HG02678 (cell line): ENCODE measurements at regions not wholly inside any gene's neighbourhood (a gene's known extent, or its start where the extent isn't known, plus 50 kb on each side); places are given as distances from the start of the nearest gene placed in this dataset.

Experiments
- ATAC-seq: cut with Tn5 transposase; IDR thresholded peaks from one replicate; pipeline ENCODE4 v1.9.1; 2021; ENCODE audit warnings: mild to moderate bottlenecking, moderate library complexity; ENCODE audit not compliant: unreplicated experiment

DNA sequence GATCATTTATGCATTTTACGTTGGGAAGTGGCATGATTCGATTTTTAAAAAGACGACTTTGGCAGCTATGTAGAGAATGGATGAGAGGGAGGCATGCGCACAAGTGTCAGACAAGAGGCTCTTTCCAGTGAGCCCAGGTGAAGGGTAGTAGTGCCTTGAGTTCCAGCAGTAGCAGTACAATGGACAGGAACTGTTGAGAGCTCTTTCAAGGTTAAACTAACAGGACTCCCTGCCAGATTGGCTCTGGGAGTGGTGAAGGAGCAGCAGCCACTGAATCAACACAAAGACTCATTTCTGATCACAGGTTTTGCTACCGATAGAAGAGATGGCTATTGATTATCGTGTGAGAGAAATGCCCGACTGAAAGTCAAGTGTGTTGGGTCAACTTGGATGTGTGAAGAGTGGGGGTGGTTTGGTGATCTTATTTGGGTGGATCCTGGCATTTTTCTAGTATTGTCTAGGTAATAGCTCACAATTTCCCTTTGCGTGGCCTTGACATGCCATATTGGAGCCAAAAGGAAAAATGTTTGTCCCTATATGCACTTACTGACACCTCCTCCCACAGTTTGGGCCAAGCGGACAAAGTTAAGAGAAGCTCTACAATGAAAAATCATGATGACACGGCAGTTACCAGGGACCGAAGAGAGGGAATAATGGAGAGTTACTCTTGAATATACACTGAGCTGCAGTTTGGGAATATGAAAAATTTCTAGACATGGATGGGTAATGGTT is 81.6 kb upstream of the MDFIC2 start:
- ATAC-seq: no peak

DNA sequence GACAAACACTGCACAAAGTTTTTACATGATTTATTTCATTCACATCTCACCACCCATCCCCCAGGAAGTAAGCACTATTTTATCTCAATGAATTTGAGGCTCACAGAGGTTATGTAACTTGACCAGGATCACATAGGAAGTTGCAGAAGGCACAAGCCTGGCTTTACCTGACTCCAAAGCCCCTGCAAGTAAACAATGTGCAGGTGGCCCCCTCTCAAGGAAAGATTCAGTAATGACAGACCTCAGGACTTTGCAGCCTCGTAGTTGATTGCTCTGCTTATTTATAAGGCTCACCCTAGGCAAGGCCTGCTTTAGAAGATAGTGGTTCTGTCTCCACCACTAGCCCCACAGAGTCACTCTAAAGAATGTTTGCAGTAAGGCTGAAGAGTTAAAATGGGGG is 79.8 kb upstream of the MDFIC2 start:
- no peak for ATAC-seq

GRCh38 chr3:70387889-70388288 is 75.5 kb upstream of the MDFIC2 start:
- no peak for ATAC-seq

DNA sequence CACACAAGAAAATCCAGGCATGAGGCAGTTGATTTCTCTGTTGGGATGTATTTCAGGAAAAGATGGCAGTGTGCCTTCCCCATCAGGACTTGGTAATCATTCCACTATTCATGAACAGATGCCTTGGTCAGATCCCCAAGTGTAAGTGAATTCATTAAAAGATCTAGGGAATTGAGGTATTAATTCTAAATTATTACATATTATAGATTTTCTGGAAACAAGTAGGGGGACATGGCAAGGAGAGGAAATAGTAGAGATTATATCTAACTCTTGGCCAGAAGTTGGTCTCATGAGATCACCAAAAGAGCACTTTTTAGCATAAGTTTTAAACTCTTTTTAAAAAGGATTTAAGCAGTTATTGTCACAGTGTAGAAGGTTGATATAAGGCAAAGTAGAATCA is 74.4 kb upstream of the MDFIC2 start:
- ATAC-seq: no peak

DNA sequence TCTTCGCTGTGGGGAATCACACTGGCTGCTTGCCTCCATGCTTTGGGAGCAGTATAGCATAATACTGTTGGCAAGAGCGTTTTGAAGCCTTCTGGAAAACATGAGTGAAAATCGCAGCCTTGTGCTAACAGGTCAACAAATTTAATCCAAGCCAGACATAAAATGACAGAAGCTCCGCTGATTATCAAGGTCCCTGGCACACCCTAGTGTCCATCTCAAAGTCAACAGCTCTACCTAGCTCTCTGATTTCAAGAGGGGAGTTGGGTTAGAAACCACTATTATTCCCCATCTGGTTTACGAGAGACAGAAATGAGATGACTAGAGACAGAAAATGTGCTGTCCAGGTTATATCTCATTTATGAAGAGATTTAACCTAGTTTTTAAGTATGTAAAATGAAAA is 73.6 kb upstream of the MDFIC2 start:
- no peak for ATAC-seq

DNA sequence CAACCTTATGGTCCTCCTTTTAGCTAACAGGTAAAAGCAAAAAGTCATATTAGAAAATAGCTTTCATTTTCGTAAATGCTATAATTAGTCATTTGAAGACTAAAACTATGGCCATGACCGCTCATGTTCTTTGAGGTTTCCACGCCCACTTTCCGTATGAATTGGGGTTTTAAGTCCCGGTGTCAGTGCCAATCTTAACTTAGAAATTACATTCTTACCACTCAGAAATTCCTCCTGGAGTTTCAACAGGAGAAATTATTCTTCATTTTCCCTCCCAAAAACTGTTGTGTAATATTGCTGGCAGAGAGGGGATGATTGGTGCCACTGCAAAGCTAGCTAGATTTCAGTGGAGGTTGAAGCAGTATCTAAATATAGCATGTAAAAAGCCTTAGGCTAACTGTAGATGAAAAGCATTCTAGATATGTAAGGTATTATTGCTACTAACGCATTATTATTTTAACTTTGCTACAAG is 71.0 kb upstream of the MDFIC2 start:
- ATAC-seq: peak; percentile 95

GRCh38 chr3:70374179-70374578 is 61.7 kb upstream of the MDFIC2 start:
- ATAC-seq: no peak
